Stimulated activated CD4-positive, alpha-beta T cell treated with anti-CD3 and anti-CD28 coated beads, Interleukin-15, amount 100 ng/mL, for 48 hours (primary cell): ENCODE measurements at regions not wholly inside any gene's neighbourhood (a gene's known extent, or its start where the extent isn't known, plus 50 kb on each side); places are given as distances from the start of the nearest gene placed in this dataset.
"Not testable (repeated sequence)": the region's sequence is repeated elsewhere in the genome, so short reads cannot be mapped to it uniquely, and the experiment has no call there.

ENCODE experiments used
- DNase-seq, 2 donors: peaks; one replicate each; pipeline ENCODE4 v3.0.0-alpha.2; 2020; ENCODE audit warnings: low read depth in 2 of 2

DNA sequence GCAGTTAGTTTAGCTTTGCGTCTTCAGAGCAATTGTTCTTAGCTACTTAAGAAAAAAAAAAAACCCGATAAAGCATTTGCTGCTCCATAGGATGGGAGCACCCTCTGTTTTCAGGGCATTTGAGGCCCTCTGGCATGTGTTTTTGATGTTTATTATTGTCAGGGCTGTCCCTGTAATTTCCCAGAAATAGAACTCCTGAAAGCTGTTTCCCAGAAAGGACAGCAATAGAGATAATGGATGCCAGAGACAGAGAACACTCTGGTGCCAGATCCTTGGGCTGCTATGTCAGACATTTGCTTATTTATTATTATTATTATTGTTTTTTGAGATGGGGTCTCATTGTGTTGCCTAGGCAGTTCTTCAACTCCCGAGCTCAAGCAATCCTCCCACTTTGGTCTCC, 201.3 kb downstream of the ALG10 start:
- DNase-seq: no peak

DNA sequence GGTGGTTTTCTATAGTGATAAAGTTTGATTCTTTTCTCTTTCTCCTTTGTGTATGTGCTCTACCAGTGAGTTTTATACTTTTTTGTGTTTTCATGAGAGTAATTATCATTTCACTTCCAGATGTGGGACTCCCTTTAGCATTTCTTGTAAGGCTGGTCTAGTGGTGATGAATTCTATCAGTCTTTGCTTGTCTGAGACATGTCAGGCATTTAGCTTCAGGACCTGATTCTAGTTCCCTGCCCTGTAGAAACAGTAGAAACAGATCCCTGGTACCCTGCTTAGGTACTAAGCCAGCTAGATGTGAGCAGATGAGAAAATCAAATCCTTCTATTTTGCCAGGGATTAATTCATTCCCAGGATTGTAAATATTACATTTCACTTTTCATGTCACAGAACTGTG, 203.7 kb downstream of the ALG10 start:
- not testable (repeated sequence) for DNase-seq

- DNase-seq: not testable (repeated sequence)
Measured at GRCh38 chr12:34228046-34228445, 205.8 kb downstream of the ALG10 start.

GRCh38 chr12:34229033-34229432, 206.7 kb downstream of the ALG10 start:
- not testable (repeated sequence) for DNase-seq

DNA sequence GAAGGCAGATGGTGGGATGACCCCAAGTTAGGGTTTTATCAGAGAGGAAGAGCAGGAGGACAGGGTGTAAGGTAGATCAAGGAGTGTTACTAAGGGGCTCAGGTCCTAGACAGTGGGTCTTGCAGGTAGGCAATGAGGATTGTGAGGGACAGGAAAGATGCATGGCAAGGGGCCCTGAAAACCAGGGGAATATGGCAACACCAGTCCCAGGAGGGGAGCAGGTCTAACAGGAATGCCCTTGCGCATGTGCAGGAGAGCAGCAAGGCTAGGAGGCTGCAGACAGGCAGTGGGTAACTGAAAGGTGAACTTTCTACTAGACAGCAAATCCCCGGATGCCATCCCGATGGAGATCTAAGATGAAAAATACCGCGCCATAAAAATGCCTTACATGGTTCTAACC, 211.3 kb downstream of the ALG10 start:
- DNase-seq: no peak

GRCh38 chr12:34236073-34236472, 213.8 kb downstream of the ALG10 start:
- no peak for DNase-seq

- DNase-seq: no peak
Measured at GRCh38 chr12:34244608-34245007, 222.3 kb downstream of the ALG10 start.

- DNase-seq: no peak
Measured at GRCh38 chr12:34249271-34249670, 227.0 kb downstream of the ALG10 start.

GRCh38 chr12:34251879-34252278, 229.6 kb downstream of the ALG10 start:
- not testable (repeated sequence) for DNase-seq

DNA sequence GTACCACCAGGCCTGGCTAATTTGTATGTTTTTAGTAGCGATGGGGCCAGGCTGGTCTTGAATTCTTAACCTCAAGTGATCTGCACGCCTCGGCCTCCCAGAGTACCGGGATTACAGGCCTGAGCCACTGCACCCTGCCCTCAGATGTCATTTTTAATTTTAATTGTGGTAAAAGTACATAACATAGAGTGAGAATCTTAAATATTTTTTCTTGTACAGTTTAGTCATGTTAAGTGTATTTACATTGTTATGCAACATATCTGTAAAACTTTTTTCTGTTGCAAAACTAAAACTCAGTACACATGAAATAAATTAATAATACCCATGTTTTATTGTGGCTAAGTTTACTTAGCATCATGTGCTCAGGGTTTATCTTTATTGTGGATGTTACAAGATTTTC, 231.4 kb downstream of the ALG10 start:
- DNase-seq: no peak

- DNase-seq: no peak
Measured at GRCh38 chr12:34257093-34257492, 234.8 kb downstream of the ALG10 start.

GRCh38 chr12:34262140-34262539, 239.8 kb downstream of the ALG10 start:
- DNase-seq: not testable (repeated sequence)

- DNase-seq: no peak
Measured at GRCh38 chr12:34264110-34264509, 241.8 kb downstream of the ALG10 start.

DNA sequence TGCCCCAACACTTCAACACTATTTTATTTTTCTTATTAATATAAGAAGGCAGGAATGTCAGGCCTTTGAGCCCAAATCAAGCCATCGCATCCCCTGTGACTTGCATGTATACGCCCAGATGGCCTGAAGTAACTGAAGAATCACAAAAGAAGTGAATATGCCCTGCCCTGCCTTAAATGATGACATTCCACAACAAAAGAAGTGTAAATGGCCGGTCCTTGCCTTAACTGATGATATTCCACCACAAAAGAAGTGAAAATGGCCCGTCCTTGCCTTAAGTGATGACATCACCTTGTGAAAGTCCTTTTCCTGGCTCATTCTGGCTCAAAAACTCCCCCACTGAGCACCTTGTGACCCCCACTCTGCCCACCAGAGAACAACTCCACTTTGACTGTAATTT, 251.4 kb downstream of the ALG10 start:
- DNase-seq: not testable (repeated sequence)

- no peak for DNase-seq
Measured at GRCh38 chr12:34275129-34275528, 252.8 kb downstream of the ALG10 start.

GRCh38 chr12:34286483-34286882, 264.2 kb downstream of the ALG10 start:
- DNase-seq: no peak

GRCh38 chr12:34286934-34287333, 264.6 kb downstream of the ALG10 start:
- no peak for DNase-seq

GRCh38 chr12:34287437-34287836, 265.1 kb downstream of the ALG10 start:
- DNase-seq: no peak

DNA sequence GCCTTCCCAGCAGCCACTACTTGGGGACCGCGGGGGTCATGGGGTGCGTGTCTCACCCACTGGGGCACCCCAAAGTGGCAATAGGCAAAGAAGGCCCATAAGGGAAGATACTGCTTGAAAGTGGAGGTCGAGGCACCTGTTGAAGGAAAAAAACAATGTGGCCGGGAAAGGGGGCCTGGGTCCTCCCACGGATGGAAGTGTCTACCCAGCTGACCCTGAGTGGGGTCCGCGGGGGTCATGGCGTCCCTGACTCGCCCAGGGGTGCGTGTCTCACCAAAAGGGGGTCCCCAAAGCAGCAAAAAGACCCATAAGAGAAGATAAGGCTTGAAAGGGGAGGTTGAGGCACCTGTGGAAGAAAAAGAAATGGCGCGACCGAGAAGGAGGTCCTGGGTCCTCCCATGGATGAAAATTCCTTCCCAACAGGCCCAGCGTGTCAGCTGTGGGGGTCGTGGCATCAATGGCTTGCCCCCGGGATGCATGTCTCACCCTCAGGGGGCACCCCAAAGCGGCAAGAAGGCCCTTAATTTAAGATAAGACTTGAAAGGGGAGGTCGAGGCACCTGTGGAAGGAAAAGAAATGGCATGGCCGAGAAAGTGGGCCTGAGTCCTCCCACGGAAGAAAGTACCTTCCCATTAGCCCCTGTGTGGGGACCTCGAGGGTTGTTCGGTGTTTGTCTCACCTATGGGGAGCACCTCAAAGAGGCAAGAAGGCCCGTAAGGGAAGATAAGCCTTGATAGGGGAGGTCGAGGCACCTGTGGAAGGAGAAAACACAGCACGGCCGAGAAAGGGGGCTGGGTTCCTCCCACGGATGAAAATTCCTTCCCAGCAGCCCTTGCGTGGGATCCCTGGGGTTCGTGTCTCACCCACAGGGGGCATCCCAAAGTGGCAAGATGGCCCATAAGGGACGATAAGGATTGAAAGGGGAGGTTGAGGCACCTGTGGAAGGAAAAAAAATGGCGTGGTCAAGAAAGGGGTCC, 266.0 kb downstream of the ALG10 start:
- no peak for DNase-seq

DNA sequence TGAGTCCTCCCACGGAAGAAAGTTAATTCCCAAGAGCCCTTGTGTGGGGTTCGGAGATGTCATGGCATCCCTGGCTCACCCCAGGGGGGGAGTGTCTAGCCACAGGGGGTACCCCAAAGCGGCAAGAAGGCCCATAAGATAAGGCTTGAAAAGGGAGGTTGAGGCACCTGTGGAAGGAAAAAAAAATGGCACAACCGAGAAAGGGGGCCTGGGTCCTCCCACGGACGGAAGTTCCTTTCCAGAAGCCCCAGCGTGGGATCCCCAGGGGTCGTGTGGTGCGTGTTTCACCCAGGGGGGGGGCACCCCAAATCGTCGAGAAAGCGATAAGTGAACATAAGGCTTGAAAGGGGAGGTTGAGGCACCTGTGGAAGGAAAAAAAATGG, 266.7 kb downstream of the ALG10 start:
- DNase-seq: no peak

GRCh38 chr12:34289431-34290380, 267.4 kb downstream of the ALG10 start:
- no peak for DNase-seq

DNA sequence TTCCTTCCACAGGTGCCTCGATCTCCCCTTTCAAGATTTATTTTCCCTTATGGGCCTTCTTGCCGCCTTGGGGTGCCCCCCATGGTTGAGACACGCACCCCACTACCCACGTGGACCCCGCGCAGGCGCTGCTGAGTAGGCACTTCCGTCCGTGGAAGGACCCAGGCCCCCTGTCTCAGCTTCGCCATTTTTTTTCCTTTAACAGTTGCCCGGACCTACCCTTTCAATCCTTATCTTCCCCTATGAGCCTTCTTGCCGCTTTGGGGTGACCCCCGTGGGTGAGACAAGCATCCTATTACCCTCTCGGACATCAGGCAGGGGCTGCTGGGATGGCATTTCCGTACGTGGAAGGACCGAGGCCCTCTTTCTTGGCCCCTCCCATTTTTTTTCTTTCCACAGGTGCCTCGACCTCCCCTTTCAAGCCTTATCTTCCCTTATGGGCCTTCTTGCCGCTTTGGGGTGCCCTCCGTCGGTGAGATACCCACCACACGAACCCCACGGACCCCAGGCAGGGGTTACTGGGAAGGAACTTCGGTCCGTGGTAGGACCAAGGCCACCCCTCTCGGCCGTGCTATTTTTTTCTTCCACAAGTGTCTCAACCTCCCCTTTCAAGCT, 268.2 kb downstream of the ALG10 start:
- no peak for DNase-seq
